ENCODE measurements at regions not wholly inside any gene's neighbourhood (a gene's known extent, or its start where the extent isn't known, plus 50 kb on each side); places are given as distances from the start of the nearest gene placed in this dataset.

DNA sequence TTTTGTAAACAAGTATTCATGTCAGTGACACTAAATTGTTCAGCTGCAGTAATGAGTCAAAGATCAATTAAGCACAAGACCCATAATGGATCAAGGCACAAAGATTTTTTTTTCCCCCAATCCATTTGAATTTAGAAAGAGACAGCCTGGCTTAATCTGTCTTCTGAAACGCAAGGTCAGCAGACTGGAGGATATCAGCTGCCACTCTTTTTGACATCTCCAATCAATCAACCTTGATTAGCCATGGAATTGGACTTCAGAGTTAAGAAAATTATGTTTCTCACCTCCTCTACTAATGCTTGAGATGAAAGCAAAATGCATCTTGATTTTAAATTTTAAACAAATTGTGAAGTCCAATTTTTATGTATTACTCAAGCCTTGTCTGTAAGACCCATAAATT lies 642.4 kb upstream of the STEAP1 start:
- no peak for TF ChIP-seq POLR2A (IDR thresholded peaks at IDR 0.05)
- TF ChIP-seq, protein P1, sequence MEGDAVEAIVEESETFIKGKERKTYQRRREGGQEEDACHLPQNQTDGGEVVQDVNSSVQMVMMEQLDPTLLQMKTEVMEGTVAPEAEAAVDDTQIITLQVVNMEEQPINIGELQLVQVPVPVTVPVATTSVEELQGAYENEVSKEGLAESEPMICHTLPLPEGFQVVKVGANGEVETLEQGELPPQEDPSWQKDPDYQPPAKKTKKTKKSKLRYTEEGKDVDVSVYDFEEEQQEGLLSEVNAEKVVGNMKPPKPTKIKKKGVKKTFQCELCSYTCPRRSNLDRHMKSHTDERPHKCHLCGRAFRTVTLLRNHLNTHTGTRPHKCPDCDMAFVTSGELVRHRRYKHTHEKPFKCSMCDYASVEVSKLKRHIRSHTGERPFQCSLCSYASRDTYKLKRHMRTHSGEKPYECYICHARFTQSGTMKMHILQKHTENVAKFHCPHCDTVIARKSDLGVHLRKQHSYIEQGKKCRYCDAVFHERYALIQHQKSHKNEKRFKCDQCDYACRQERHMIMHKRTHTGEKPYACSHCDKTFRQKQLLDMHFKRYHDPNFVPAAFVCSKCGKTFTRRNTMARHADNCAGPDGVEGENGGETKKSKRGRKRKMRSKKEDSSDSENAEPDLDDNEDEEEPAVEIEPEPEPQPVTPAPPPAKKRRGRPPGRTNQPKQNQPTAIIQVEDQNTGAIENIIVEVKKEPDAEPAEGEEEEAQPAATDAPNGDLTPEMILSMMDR (IDR thresholded peaks at IDR 0.05), result no peak

Measured in heart left ventricle (tissue), 13 donors.